Nephron (organoid): ENCODE measurements at regions not wholly inside any gene's neighbourhood (a gene's known extent, or its start where the extent isn't known, plus 50 kb on each side); places are given as distances from the start of the nearest gene placed in this dataset.

Source experiments
- H3K27ac Mint-ChIP-seq, 3 experiments: 2 replicates each; pipeline ENCODE4 v1.8.0; 2020; ENCODE audit warnings: mixed read lengths in 3 of 3, mild to moderate bottlenecking in 2 of 3, moderate library complexity in 1 of 3
- H3K27me3 Mint-ChIP-seq: 2 replicates; pipeline ENCODE4 v1.8.0; 2021; ENCODE audit warnings: low read depth, mild to moderate bottlenecking, moderate library complexity, mixed read lengths
- H3K36me3 Mint-ChIP-seq: 2 replicates; pipeline ENCODE4 v1.8.0; 2020; ENCODE audit warnings: low read depth, mixed read lengths
- H3K4me1 Mint-ChIP-seq: 2 replicates; pipeline ENCODE4 v1.8.0; 2020; ENCODE audit warnings: mixed read lengths
- H3K4me3 Mint-ChIP-seq, 3 experiments: 2 replicates each; pipeline ENCODE4 v1.8.0; 2020; ENCODE audit warnings: mild to moderate bottlenecking in 3 of 3, mixed read lengths in 3 of 3, moderate library complexity in 2 of 3
- H3K9me3 Mint-ChIP-seq: 2 replicates; pipeline ENCODE4 v1.8.0; 2020; ENCODE audit warnings: mixed read lengths
- TF ChIP-seq, protein P1 (sequence below), 3 experiments: fragments of 200-600 bp; sonication (generic); IDR thresholded peaks; one replicate each; pipeline ENCODE4 v1.5.0; 2021; ENCODE audit warnings: antibody characterized with exemption in 3 of 3; ENCODE audit not compliant: unreplicated experiment in 3 of 3

DNA sequence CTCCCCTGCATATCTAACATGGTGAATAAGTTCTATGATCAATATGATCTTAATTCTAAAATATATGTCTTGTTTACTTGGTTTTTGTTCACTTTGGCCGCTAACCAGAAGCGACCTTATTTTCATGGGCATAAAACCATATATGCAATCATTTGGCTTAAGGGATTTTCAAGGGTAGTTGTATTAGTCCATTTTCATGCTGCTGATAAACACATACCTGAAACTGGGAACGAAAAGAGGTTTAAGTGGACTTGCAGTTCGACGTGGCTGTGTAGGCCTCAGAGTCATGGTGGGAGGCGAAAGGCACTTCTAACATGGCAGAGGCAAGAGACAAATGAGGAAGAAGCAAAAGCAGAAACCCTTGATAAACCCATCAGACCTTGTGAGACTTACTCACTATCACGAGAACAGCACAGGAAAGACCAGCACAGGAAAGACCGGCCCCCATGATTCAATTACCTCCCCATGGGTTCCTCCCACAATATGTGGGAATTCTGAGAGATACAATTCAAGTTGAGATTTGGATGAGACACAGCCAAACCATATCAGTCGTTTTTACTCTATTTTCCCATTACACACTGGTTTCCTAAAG lies 114.3 kb upstream of the CPEB2 start:
- Mint-ChIP-seq H3K36me3 (no peaks in the 10 kb centered on the region), H3K27me3 (no peaks in the 10 kb centered on the region), H3K27ac (no peak overlapping the region), H3K4me1 (no peaks in the 10 kb centered on the region), H3K4me3 (no peak overlapping the region), H3K9me3 (no peaks in the 10 kb centered on the region)
- TF ChIP-seq, protein P1, sequence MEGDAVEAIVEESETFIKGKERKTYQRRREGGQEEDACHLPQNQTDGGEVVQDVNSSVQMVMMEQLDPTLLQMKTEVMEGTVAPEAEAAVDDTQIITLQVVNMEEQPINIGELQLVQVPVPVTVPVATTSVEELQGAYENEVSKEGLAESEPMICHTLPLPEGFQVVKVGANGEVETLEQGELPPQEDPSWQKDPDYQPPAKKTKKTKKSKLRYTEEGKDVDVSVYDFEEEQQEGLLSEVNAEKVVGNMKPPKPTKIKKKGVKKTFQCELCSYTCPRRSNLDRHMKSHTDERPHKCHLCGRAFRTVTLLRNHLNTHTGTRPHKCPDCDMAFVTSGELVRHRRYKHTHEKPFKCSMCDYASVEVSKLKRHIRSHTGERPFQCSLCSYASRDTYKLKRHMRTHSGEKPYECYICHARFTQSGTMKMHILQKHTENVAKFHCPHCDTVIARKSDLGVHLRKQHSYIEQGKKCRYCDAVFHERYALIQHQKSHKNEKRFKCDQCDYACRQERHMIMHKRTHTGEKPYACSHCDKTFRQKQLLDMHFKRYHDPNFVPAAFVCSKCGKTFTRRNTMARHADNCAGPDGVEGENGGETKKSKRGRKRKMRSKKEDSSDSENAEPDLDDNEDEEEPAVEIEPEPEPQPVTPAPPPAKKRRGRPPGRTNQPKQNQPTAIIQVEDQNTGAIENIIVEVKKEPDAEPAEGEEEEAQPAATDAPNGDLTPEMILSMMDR (IDR thresholded peaks at IDR 0.05; ENCODE audit: unreplicated experiment in 3 of 3): no peak

DNA sequence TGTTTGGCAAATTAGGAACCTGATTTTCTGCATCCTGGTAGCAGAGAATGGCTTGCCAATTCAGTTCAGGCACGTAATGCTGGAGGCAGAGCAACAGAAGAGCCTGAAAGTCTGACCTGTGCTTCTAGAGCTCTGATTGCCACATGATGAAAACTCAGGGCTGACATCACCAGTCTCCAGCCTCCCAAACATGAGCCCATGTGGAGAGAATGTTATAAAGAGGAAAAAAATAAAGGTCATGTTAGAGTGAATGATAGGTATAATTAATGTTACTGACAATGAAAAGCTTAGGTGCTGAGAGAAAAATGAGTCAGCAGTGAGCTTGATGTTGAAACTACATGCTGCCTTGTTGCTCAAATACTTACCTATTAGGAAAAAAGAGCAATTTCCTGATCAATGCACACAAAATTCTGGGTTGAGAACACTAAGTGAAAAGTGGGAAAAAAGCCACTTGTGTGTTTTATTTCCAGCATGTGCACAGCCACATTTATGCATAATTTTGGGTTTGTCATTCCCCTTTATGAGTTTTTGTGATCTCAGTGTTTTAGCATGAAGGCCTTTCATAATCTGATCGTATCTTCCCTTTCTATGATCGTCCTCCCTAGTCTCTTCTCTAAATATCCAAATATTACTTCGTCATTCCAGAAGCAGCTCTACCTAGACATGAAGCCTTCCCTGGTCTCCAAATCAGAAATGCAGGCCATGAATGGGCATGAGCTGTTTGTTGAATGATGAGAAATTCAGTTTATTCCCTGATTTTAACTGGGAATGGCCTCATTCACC lies 113.3 kb upstream of the CPEB2 start:
- Mint-ChIP-seq H3K4me3 (no peak overlapping the region), H3K27me3 (no peaks in the 10 kb centered on the region), H3K4me1 (no peaks in the 10 kb centered on the region), H3K36me3 (no peaks in the 10 kb centered on the region), H3K27ac (no peak overlapping the region), H3K9me3 (no peaks in the 10 kb centered on the region)
- TF ChIP-seq, protein P1 (IDR thresholded peaks at IDR 0.05; ENCODE audit: unreplicated experiment in 3 of 3): no peak

DNA sequence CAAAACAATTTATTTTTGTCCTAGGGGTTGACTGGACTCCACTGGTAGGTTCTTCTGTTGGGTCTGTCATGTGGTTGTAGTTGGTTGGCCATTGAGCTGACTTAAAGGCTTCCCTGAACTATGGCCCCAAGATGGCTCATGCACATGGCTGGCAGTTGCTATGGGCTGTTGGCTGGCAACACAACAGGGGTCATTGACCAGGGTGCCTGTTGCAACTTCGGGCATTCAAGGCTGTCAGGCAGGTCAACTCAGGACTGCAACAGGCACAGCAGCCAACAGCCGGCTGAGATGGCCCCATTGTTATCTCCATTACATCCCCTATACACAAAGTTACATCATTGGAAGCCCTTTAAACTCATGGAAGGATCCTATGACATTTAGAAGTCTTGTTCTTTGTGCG lies 109.7 kb upstream of the CPEB2 start:
- Mint-ChIP-seq H3K27ac (no peak overlapping the region), H3K4me3 (no peak overlapping the region), H3K9me3 (no peaks in the 10 kb centered on the region), H3K36me3 (no peaks in the 10 kb centered on the region), H3K27me3 (no peaks in the 10 kb centered on the region), H3K4me1 (no peaks in the 10 kb centered on the region)
- TF ChIP-seq, protein P1 (IDR thresholded peaks at IDR 0.05; ENCODE audit: unreplicated experiment in 3 of 3): no peak

DNA sequence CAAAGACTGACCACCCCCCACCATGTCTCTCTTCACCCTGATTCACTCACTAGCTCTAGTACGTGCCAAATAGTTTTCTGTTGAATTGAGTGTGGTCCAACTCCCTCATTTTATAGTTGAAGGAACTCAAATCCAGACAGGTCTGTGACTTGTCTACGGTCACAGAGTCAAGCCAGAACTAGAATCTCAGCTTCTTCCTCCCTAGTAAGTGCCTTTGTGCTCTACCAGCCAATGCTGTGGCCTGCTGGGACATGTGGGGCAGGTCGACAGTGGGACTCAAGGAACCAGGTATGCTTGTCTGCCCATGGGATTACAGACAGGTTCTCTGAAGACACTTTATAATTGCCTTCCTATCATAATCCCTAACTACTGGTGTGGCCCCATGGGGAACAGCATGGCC lies 108.6 kb upstream of the CPEB2 start:
- no peak overlapping the region for H3K27ac Mint-ChIP-seq
- TF ChIP-seq, protein P1 (IDR thresholded peaks at IDR 0.05; ENCODE audit: unreplicated experiment in 3 of 3): no peak
- H3K4me1 Mint-ChIP-seq: no peaks in the 10 kb centered on the region
- no peak overlapping the region for H3K4me3 Mint-ChIP-seq
- H3K36me3 Mint-ChIP-seq: no peaks in the 10 kb centered on the region
- H3K27me3 Mint-ChIP-seq: no peaks in the 10 kb centered on the region
- no peaks in the 10 kb centered on the region for H3K9me3 Mint-ChIP-seq

DNA sequence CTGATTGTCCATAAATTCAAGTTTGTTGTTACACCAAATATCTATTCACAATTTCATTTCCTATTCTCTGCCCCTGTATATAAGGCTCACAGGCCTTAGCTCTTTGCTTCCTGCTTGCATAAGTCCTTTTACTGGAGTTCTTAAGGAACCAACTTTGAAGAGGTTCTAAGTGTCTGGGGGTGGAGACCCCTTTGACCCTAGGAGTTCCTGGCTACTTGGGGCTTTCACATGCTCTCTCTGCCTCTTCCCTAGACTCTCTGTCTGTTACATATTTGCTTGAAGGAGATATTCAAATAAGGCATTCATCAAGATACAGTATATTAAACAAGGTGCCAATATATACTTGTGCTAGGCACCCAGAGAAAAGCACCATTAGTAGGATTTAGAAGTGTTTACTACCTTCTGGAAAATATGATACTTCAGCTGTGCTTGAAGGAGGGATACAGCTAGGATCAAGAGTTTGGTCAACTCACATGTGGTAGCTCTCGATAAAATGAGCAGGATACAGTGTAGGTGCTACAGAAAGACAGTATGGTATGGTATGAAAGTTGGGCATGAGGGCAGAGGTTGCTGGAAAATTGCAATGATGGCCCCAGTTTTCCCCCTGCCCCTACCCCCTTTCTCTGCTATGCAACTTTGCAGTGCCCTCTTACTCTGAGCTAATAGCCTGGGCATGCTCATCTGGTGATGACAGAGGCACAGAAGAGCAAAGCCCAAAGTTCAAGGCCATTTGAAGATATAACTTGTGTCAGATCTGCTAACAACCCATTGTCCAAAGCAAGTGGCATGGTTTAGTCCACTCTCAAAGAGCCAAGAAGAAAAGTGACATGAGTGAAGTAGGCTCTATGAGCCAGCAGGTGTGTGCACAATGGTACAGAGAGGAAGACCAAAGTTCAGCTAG lies 107.6 kb upstream of the CPEB2 start:
- Mint-ChIP-seq H3K27ac (no peak overlapping the region), H3K36me3 (no peaks in the 10 kb centered on the region), H3K4me1 (no peaks in the 10 kb centered on the region), H3K4me3 (no peak overlapping the region), H3K9me3 (no peaks in the 10 kb centered on the region), H3K27me3 (no peaks in the 10 kb centered on the region)
- TF ChIP-seq, protein P1 (IDR thresholded peaks at IDR 0.05; ENCODE audit: unreplicated experiment in 3 of 3): no peak
